OCI-LY3 (cell line): ENCODE measurements at regions not wholly inside any gene's neighbourhood (a gene's known extent, or its start where the extent isn't known, plus 50 kb on each side); places are given as distances from the start of the nearest gene placed in this dataset.

Experiments
- H2AFZ ChIP-seq: fragments of 200-600, 300-600 bp; shearing (Covaris generic); 2 replicates; pipeline ENCODE4 v1.6.0; 2014; ENCODE audit warnings: antibody characterized with exemption, low read depth, low read length
- H3K27ac ChIP-seq: fragments of 200-600, 300-600 bp; sonication (generic); 2 replicates; pipeline ENCODE4 v1.5.1; 2014; ENCODE audit warnings: mild to moderate bottlenecking, low read length, moderate library complexity, mixed read lengths
- H3K27me3 ChIP-seq: fragments of 200-600, 300-600 bp; sonication (generic); 2 replicates; pipeline ENCODE4 v1.6.1; 2014; ENCODE audit warnings: low read depth, low read length, mixed read lengths
- H3K36me3 ChIP-seq: fragments of 200-600, 300-600 bp; sonication (generic); replicated peaks from 2 replicates; pipeline ENCODE3; 2014; ENCODE audit warnings: low read depth, low read length, mixed read lengths
- H3K4me1 ChIP-seq: fragments of 300-600, 200-600 bp; sonication (generic); 2 replicates; pipeline ENCODE4 v1.6.1; 2014; ENCODE audit warnings: low read length, mixed read lengths
- H3K4me2 ChIP-seq: fragments of 200-600, 300-600 bp; sonication (generic); 2 replicates; pipeline ENCODE4 v1.6.1; 2014; ENCODE audit warnings: low read length, mixed read lengths
- H3K4me3 ChIP-seq: fragments of 300-600, 200-600 bp; sonication (generic); 2 replicates; pipeline ENCODE4 v1.5.1; 2014; ENCODE audit warnings: antibody characterized with exemption, mild to moderate bottlenecking, low read length, moderate library complexity
- H3K79me2 ChIP-seq: fragments of 300-600, 200-600 bp; shearing (Covaris generic); 2 replicates; pipeline ENCODE4 v1.6.1; 2014; ENCODE audit warnings: mild to moderate bottlenecking, low read length, mixed read lengths
- H3K9ac ChIP-seq: fragments of 300-600, 200-600 bp; shearing (Covaris generic); 2 replicates; pipeline ENCODE4 v1.6.0; 2014; ENCODE audit warnings: mild to moderate bottlenecking, low read length, moderate library complexity
- H3K9me3 ChIP-seq: fragments of 200-600, 300-600 bp; shearing (Covaris generic); 2 replicates; pipeline ENCODE4 v1.6.1; 2014; ENCODE audit warnings: low read length, mixed read lengths; ENCODE audit not compliant: insufficient read depth
- H4K20me1 ChIP-seq: fragments of 200-600, 300-600 bp; sonication (generic); 2 replicates; pipeline ENCODE4 v1.6.1; 2016; ENCODE audit warnings: low read length, mixed read lengths; ENCODE audit not compliant: insufficient read depth
- CTCF ChIP-seq: fragments of 200-600, 300-600 bp; sonication (generic); IDR thresholded peaks from 2 replicates; pipeline ENCODE4 v1.5.1; 2014; ENCODE audit warnings: antibody characterized with exemption, low read length, low read depth
- EZH2phosphoT487 ChIP-seq: fragments of 200-600 bp; shearing (Covaris generic); IDR thresholded peaks from 2 replicates; pipeline ENCODE4 v1.6.1; 2018; ENCODE audit warnings: antibody characterized with exemption, mixed run types, low read depth

- Histone ChIP-seq H3K4me1 (no peaks in the 10 kb centered on the region), H3K4me3 (no peak overlapping the region), H3K4me2 (no peak overlapping the region), H3K9me3 (no peaks in the 10 kb centered on the region), H4K20me1 (no peaks in the 10 kb centered on the region), H3K27ac (no peak overlapping the region), H3K36me3 (no peaks in the 10 kb centered on the region), H2AFZ (no peak overlapping the region), H3K27me3 (peaks cover 57% of the 10 kb centered on the region), H3K9ac (no peak overlapping the region), H3K79me2 (no peaks in the 10 kb centered on the region)
- TF ChIP-seq EZH2phosphoT487 (no peak), CTCF (no peak)
These were observed 161.6 kb downstream of the RNF152 start for GRCh38 chr18:61731178-61731577.

- Histone ChIP-seq H3K9ac (no peak overlapping the region), H2AFZ (no peak overlapping the region), H3K79me2 (no peaks in the 10 kb centered on the region), H3K4me3 (no peak overlapping the region), H3K4me2 (no peak overlapping the region), H3K9me3 (no peaks in the 10 kb centered on the region), H3K27me3 (peaks cover 50% of the 10 kb centered on the region; the same call in 1 of the 2 replicates), H3K36me3 (no peaks in the 10 kb centered on the region), H3K4me1 (no peaks in the 10 kb centered on the region), H4K20me1 (no peaks in the 10 kb centered on the region), H3K27ac (no peak overlapping the region)
- TF ChIP-seq CTCF (no peak), EZH2phosphoT487 (no peak)
These were observed 163.5 kb downstream of the RNF152 start for GRCh38 chr18:61729322-61729721.

GRCh38 chr18:61727241-61728193 is 165.3 kb downstream of the RNF152 start:
- Histone ChIP-seq H3K36me3 (no peaks in the 10 kb centered on the region), H3K4me1 (no peaks in the 10 kb centered on the region), H3K9me3 (no peaks in the 10 kb centered on the region), H2AFZ (no peak overlapping the region), H3K9ac (no peak overlapping the region), H3K4me3 (no peak overlapping the region), H3K27me3 (peaks cover 55% of the 10 kb centered on the region; the same call in 1 of the 2 replicates), H4K20me1 (no peaks in the 10 kb centered on the region), H3K27ac (no peak overlapping the region), H3K79me2 (no peaks in the 10 kb centered on the region), H3K4me2 (no peak overlapping the region)
- TF ChIP-seq EZH2phosphoT487 (no peak), CTCF (no peak)

GRCh38 chr18:61724532-61724931 is 168.3 kb downstream of the RNF152 start:
- Histone ChIP-seq H3K4me1 (no peaks in the 10 kb centered on the region), H3K27me3 (peaks cover 57% of the 10 kb centered on the region; the same call in 1 of the 2 replicates), H3K4me2 (no peak overlapping the region), H3K79me2 (no peaks in the 10 kb centered on the region), H3K27ac (no peak overlapping the region), H3K36me3 (no peaks in the 10 kb centered on the region), H3K4me3 (no peak overlapping the region), H2AFZ (no peak overlapping the region), H4K20me1 (no peaks in the 10 kb centered on the region), H3K9ac (no peak overlapping the region), H3K9me3 (no peaks in the 10 kb centered on the region)
- TF ChIP-seq EZH2phosphoT487 (no peak), CTCF (no peak)
